HPDE6-E6E7 (cell line): ENCODE measurements at regions not wholly inside any gene's neighbourhood (a gene's known extent, or its start where the extent isn't known, plus 50 kb on each side); places are given as distances from the start of the nearest gene placed in this dataset.

Experiments
- DNase-seq: peaks from one replicate; pipeline ENCODE4 v3.0.0; 2011; ENCODE audit warnings: missing footprints; ENCODE audit errors: extremely low spot score

- DNase-seq, result no peak
Observed at GRCh38 chr10:88168171-88169036, 305.0 kb downstream of the PTEN start.

- no peak for DNase-seq
Observed at GRCh38 chr10:88169037-88169319, 305.6 kb downstream of the PTEN start.

- DNase-seq, result no peak
Observed at GRCh38 chr10:88170628-88171027, 307.2 kb downstream of the PTEN start.

- no peak for DNase-seq
Observed at GRCh38 chr10:88172159-88172558, 308.7 kb downstream of the PTEN start.

GRCh38 chr10:88174391-88174790, 311.0 kb downstream of the PTEN start:
- DNase-seq, result no peak

- no peak for DNase-seq
Observed at GRCh38 chr10:88178758-88179157, 315.3 kb downstream of the PTEN start.

- no peak for DNase-seq
Observed at GRCh38 chr10:88179831-88180230, 316.4 kb downstream of the PTEN start.

- DNase-seq, result no peak
Observed at GRCh38 chr10:88181902-88182600, 318.6 kb downstream of the PTEN start.

GRCh38 chr10:88182601-88182930, 319.1 kb downstream of the PTEN start:
- DNase-seq, result no peak

- no peak for DNase-seq
Observed at GRCh38 chr10:88184543-88185297, 321.3 kb downstream of the PTEN start.

GRCh38 chr10:88185830-88186229, 322.4 kb downstream of the PTEN start:
- no peak for DNase-seq

GRCh38 chr10:88186335-88186734, 322.9 kb downstream of the PTEN start:
- no peak for DNase-seq

GRCh38 chr10:88187472-88187871, 324.0 kb downstream of the PTEN start:
- no peak for DNase-seq

GRCh38 chr10:88190123-88190522, 326.7 kb downstream of the PTEN start:
- DNase-seq, result no peak

- DNase-seq, result no peak
Observed at GRCh38 chr10:88190540-88191235, 327.3 kb downstream of the PTEN start.

GRCh38 chr10:88193018-88193417, 329.6 kb downstream of the PTEN start:
- no peak for DNase-seq

GRCh38 chr10:88194041-88194887, 330.8 kb downstream of the PTEN start:
- DNase-seq, result peak; percentile 21

GRCh38 chr10:88194961-88195367, 331.5 kb downstream of the PTEN start:
- no peak for DNase-seq

GRCh38 chr10:88195841-88196240, 332.4 kb downstream of the PTEN start:
- DNase-seq, result no peak

GRCh38 chr10:88196291-88196690, 332.9 kb downstream of the PTEN start:
- DNase-seq, result no peak

- DNase-seq, result peak; percentile 36
Observed at GRCh38 chr10:88198023-88198422, 334.6 kb downstream of the PTEN start.
